ENCODE measurements at regions not wholly inside any gene's neighbourhood (a gene's known extent, or its start where the extent isn't known, plus 50 kb on each side); places are given as distances from the start of the nearest gene placed in this dataset.

DNA sequence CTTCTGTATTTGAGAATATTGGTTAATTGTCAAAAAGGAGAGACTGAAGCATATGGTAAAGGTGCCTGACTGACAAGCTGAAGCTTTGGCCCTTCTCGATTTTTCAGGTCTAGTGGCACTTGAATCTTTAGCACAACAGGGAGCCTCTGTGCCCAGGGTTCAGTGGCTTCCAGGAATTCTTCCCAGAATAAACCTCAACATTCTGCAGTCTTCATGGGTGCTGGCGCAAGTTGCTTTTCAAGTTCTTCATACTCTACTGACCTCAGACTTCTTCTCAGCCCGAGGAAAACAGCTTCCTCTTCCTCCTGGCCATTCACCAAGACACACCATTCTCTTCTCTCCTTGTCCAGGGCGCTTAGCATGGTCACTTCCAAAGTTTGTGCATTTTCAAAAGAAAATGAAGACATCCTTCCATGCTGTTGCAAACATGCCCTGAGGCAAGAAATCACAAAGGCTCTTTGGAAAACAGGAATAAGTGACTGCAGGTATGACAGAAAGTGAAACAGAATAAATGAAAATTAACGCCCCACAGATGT is 89.9 kb downstream of the MGST1 start:
- Histone ChIP-seq H3K4me3 (no peak overlapping the region), H3K27ac (peak overlapping the region in 2 of 4 donors; percentile 22 to 31), H3K4me1 (no peaks in the 10 kb centered on the region), H3K9me3 (peaks cover 0 to 3% (median 0%) of the 10 kb centered on the region in 4 donors), H3K36me3 (no peaks in the 10 kb centered on the region), H3K27me3 (no peaks in the 10 kb centered on the region)
- 49 to 52% methylated on average over 5 of the region's 5 CpGs for WGBS, 2 donors
- DNase-seq, result peak in 1 of 2 donors; percentile 63
- TF ChIP-seq CTCF (IDR thresholded peaks at IDR 0.05), result no peak
- peak in 2 of 4 donors; percentile 13 to 88 for TF ChIP-seq EP300 (IDR thresholded peaks at IDR 0.05)
- peak in 1 of 2 donors; percentile 15 for TF ChIP-seq POLR2AphosphoS5 (IDR thresholded peaks at IDR 0.05)
- no peak for TF ChIP-seq POLR2A (IDR thresholded peaks at IDR 0.05)
- no peak for ATAC-seq (ENCODE audit: low FRiP score in 2 of 2)

GRCh38 chr12:16437926-16438325 is 90.5 kb downstream of the MGST1 start:
- no peaks in the 10 kb centered on the region for H3K36me3 ChIP-seq
- no peak for ATAC-seq (ENCODE audit: low FRiP score in 2 of 2)
- H3K4me3 ChIP-seq, result no peak overlapping the region
- H3K27me3 ChIP-seq, result no peaks in the 10 kb centered on the region
- H3K4me1 ChIP-seq, result no peaks in the 10 kb centered on the region
- DNase-seq, result no peak
- 85 to 89% methylated on average over 2 of the region's 2 CpGs for WGBS, 2 donors
- H3K9me3 ChIP-seq, result peaks cover 0 to 3% (median 0%) of the 10 kb centered on the region in 4 donors
- TF ChIP-seq POLR2AphosphoS5 (IDR thresholded peaks at IDR 0.05), result no peak
- TF ChIP-seq EP300 (IDR thresholded peaks at IDR 0.05), result no peak
- TF ChIP-seq CTCF (IDR thresholded peaks at IDR 0.05), result no peak
- no peak for TF ChIP-seq POLR2A (IDR thresholded peaks at IDR 0.05)
- H3K27ac ChIP-seq, result no peak overlapping the region

- no peak for TF ChIP-seq POLR2A (IDR thresholded peaks at IDR 0.05)
- H3K27me3 ChIP-seq, result no peaks in the 10 kb centered on the region
- no peaks in the 10 kb centered on the region for H3K9me3 ChIP-seq
- ATAC-seq (ENCODE audit: low FRiP score in 2 of 2) (no peak), DNase-seq (no peak)
- no peak overlapping the region for H3K27ac ChIP-seq
- no peaks in the 10 kb centered on the region for H3K36me3 ChIP-seq
- WGBS, 2 donors, result 83 to 92% methylated on average over 2 of the region's 2 CpGs
- H3K4me1 ChIP-seq, result no peaks in the 10 kb centered on the region
- no peak overlapping the region for H3K4me3 ChIP-seq
Observed at GRCh38 chr12:16449459-16449858, 102.0 kb downstream of the MGST1 start.

DNA sequence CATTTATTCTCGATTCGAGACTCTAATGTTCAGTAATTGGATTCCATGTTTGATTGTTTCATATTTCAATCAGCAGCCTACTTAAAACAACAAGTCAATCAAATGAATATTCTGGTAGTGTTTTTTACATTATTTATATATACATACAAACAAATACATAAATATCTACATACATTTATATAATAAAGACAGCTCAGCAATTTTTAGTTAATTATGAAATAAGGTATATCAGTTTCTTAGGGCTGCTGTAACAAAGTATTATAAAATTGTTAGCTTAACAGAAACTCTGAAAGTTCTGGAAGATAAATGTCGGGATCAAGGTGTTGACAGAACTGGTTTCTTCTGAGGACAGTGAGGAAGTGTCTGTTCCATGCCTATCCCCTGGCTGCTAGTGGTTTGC is 105.9 kb downstream of the MGST1 start:
- H3K9me3 ChIP-seq, result no peaks in the 10 kb centered on the region
- no peaks in the 10 kb centered on the region for H3K27me3 ChIP-seq
- no peak overlapping the region for H3K27ac ChIP-seq
- H3K4me1 ChIP-seq, result no peaks in the 10 kb centered on the region
- TF ChIP-seq CTCF (IDR thresholded peaks at IDR 0.05), result no peak
- TF ChIP-seq POLR2AphosphoS5 (IDR thresholded peaks at IDR 0.05), result no peak
- no peak for TF ChIP-seq EP300 (IDR thresholded peaks at IDR 0.05)
- TF ChIP-seq POLR2A (IDR thresholded peaks at IDR 0.05), result no peak
- DNase-seq, result no peak
- ATAC-seq (ENCODE audit: low FRiP score in 2 of 2), result no peak
- 46 to 52% methylated on average over 3 of the region's 3 CpGs for WGBS, 2 donors
- H3K4me3 ChIP-seq, result no peak overlapping the region
- no peaks in the 10 kb centered on the region for H3K36me3 ChIP-seq

- ATAC-seq (ENCODE audit: low FRiP score in 2 of 2) (no peak), DNase-seq (no peak)
- no peaks in the 10 kb centered on the region for H3K4me1 ChIP-seq
- H3K27me3 ChIP-seq, result no peaks in the 10 kb centered on the region
- TF ChIP-seq POLR2AphosphoS5 (IDR thresholded peaks at IDR 0.05) (no peak), CTCF (IDR thresholded peaks at IDR 0.05) (no peak), POLR2A (IDR thresholded peaks at IDR 0.05) (no peak), EP300 (IDR thresholded peaks at IDR 0.05) (no peak)
- WGBS, 2 donors, result 77 to 83% methylated on average over 2 of the region's 2 CpGs
- no peaks in the 10 kb centered on the region for H3K36me3 ChIP-seq
- H3K9me3 ChIP-seq, result no peaks in the 10 kb centered on the region
- H3K27ac ChIP-seq, result no peak overlapping the region
- no peak overlapping the region for H3K4me3 ChIP-seq
Observed at GRCh38 chr12:16454481-16454880, 107.0 kb downstream of the MGST1 start.
